ENCODE measurements at regions not wholly inside any gene's neighbourhood (a gene's known extent, or its start where the extent isn't known, plus 50 kb on each side); places are given as distances from the start of the nearest gene placed in this dataset.

DNA sequence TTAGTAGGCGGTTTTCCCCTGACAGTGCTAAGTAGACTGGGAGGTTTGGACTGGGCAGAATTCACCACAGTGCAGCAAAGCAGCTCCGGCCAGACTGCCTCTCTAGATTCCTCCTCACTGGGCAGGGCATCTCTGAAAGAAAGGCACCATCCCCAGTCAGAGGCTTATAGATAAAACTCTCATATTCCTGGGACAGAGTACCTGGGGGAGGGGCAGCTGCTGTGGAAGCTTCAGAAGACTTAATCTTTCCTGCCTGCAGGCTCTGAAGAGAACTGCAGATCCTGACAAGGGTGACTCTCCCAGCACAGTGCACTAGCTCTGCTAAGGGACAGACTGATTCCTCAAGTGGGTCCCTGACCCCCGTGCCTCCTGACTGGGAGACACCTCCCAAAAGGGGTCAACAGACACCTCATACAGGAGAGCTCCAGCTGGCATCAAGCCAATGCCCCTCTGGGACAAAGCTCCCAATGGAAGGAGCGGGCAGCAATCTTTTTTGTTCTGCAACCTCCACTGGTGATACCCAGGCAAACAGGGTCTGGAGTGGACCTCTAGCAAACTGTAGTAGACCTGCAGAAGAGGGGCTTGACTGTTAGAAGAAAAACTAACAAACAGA lies 266.8 kb upstream of the CRIM1 start:
- Histone ChIP-seq H3K4me3 (no peak overlapping the region), H3K27ac (no peak overlapping the region)
- TF ChIP-seq, protein P1, sequence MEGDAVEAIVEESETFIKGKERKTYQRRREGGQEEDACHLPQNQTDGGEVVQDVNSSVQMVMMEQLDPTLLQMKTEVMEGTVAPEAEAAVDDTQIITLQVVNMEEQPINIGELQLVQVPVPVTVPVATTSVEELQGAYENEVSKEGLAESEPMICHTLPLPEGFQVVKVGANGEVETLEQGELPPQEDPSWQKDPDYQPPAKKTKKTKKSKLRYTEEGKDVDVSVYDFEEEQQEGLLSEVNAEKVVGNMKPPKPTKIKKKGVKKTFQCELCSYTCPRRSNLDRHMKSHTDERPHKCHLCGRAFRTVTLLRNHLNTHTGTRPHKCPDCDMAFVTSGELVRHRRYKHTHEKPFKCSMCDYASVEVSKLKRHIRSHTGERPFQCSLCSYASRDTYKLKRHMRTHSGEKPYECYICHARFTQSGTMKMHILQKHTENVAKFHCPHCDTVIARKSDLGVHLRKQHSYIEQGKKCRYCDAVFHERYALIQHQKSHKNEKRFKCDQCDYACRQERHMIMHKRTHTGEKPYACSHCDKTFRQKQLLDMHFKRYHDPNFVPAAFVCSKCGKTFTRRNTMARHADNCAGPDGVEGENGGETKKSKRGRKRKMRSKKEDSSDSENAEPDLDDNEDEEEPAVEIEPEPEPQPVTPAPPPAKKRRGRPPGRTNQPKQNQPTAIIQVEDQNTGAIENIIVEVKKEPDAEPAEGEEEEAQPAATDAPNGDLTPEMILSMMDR (IDR thresholded peaks at IDR 0.05): no peak
- DNase-seq (ENCODE audit: low spot score): no peak

DNA sequence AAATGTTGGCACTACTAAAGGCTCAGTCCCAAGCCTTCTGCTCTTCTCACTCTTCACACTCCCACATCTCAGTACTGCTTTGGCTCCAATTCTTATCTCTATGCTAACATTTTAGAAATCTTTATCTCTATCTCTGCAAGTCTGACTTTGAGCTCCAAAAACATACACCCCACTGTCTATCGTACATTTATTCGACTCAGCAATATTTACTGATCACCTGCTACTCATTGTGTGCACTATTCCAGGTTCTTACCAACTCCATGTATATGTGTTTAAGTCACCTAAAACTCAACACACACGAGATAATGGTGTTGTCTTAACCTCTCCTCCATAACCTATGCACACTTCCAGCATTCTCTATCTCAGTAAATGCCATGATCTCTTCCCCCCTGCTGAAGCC lies 268.2 kb upstream of the CRIM1 start:
- Histone ChIP-seq H3K4me3 (no peak overlapping the region), H3K27ac (no peak overlapping the region)
- TF ChIP-seq, protein P1 (IDR thresholded peaks at IDR 0.05): no peak
- DNase-seq (ENCODE audit: low spot score): no peak

DNA sequence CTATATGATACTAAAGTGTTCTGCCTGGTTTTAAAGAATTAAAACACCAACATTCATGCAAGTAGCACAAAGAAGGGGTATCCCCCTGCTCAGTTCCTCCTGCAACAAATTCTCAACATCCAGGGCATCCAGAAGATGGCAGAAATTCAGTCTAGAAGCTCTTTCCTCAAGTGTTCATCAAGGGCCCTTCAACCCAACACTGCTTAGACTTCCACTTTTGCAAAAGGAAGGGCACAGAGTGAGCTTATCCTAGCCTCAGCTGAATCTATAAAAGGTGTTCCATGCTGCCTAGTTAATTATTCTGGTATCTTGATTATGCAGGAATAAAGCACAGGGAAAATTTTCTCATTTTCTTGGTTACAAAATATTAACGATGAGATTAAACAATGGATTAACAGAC lies 275.8 kb upstream of the CRIM1 start:
- DNase-seq (ENCODE audit: low spot score): no peak
- TF ChIP-seq, protein P1 (IDR thresholded peaks at IDR 0.05): no peak
- Histone ChIP-seq H3K27ac (no peak overlapping the region), H3K4me3 (no peak overlapping the region)

DNA sequence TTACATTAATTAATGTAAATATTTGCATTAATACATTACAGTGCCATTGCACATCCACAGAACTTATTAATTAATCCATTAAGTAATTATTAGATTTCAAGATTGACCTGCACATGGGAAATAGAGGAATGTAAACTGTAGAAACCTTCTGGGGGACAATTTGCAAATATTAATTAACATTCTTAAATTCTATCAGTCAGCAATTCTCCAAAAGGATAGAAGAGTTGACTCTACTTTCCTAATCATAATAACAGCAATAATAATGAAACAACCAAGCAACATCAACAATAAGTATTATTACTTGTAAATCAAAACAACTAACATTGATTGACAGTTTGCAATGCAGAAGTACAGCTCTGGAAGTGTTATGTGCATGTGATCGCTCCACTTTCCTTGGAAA lies 281.6 kb upstream of the CRIM1 start:
- DNase-seq (ENCODE audit: low spot score): no peak
- TF ChIP-seq, protein P1 (IDR thresholded peaks at IDR 0.05): no peak

DNA sequence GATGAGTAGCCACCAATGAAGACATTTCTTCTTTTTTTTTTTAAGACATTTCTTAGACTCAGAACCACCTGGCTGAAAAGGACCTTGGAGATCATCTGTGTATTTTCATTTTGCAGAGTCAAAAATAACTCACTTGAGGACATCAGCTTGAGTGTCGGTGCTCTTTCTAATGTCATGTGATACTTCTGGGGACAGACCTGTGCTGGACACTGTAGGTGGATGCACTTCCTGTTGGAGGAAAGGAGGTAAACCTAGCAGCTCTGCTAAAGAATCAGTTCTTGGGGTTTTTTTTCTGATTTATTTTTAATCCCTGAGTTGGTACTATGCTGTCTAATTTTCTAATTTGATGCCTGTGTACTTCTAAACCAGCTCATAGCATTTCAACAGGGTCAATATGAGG lies 283.9 kb upstream of the CRIM1 start:
- Histone ChIP-seq H3K27ac (no peak overlapping the region), H3K4me3 (no peak overlapping the region)
- no peak for DNase-seq (ENCODE audit: low spot score)
- TF ChIP-seq, protein P1 (IDR thresholded peaks at IDR 0.05): no peak

More for the DNA sequence above, 281.6 kb upstream of the CRIM1 start:
- H3K27ac ChIP-seq: no peak overlapping the region
- H3K4me3 ChIP-seq: no peak overlapping the region

DNA sequence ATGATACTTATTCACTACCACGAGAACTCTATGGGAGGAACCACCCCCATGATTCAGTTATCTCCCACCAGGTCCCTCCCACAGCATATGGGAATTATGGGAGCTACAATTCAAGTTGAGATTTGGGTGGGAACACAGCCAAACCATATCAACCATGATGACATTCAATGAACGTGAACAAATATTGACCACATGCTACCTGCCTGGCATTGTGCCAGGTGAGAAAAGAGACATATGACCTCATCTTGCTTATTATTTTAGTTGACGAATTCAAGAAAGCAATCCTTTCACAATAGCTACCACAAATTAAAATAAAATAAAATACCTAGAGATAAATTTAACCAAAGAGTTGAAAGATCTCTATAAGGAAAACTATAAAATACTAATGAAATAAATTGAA lies 286.5 kb upstream of the CRIM1 start:
- TF ChIP-seq, protein P1 (IDR thresholded peaks at IDR 0.05): no peak
- DNase-seq (ENCODE audit: low spot score): no peak
- H3K4me3 ChIP-seq: no peak overlapping the region
- no peak overlapping the region for H3K27ac ChIP-seq

DNA sequence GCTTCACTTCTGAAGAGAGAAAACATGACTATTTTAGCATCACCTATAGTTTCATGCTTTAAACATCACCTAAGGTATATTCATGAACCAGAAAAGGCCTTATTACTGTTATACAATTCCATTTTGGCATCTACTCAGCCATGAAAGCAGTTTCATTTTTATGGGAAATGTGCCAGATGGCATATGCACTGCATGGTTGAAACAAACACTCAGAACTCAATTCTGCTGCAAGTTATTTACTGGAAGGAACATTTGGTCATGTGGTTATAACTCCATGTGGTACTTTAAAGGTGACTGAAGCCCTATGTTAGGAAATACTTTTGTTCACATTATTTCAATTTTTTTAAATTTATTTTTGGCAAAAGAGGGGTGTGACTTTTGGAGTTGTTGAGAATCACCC lies 287.5 kb upstream of the CRIM1 start:
- no peak for DNase-seq (ENCODE audit: low spot score)
- H3K27ac ChIP-seq: no peak overlapping the region
- H3K4me3 ChIP-seq: no peak overlapping the region
- TF ChIP-seq, protein P1 (IDR thresholded peaks at IDR 0.05): no peak
